CD4-positive, alpha-beta T cell (primary cell): ENCODE measurements at regions not wholly inside any gene's neighbourhood (a gene's known extent, or its start where the extent isn't known, plus 50 kb on each side); places are given as distances from the start of the nearest gene placed in this dataset.

ENCODE experiments used
- ATAC-seq: fragments of 200-7000 bp; cut with Tn5 transposase; one replicate; pipeline ENCODE4 v1.10.0; 2022; ENCODE audit warnings: mild to moderate bottlenecking; ENCODE audit not compliant: poor library complexity
- CTCF ChIA-PET: fragments of 350-600 bp; sonication (Branson Sonifier 250); formaldehyde crosslinking; loops from one replicate; lab custom pipeline; 2021; ENCODE audit warnings: antibody characterized with exemption, inconsistent platforms; lab: Charles Lee
- POLR2A ChIA-PET: fragments of 350-600 bp; sonication (Branson Sonifier 250); formaldehyde crosslinking; loops from one replicate; lab custom pipeline; 2021; ENCODE audit warnings: antibody characterized with exemption, inconsistent platforms; lab: Charles Lee
- DNase-seq, 14 experiments: peaks; one replicate each; pipeline ENCODE4 v3.0.0-alpha.2; 2013 to 2020; ENCODE audit warnings: mixed read lengths in 2 of 14
- H3K27ac ChIP-seq, 2 donors: one replicate each; pipeline versions ENCODE4 v1.5.1 to v1.7.0; 2013; ENCODE audit warnings: low read length in 2 of 2, low read depth in 1 of 2, mild to moderate bottlenecking in 1 of 2
- H3K27me3 ChIP-seq, 2 experiments: 1 replicate in 1 of 2; 2 replicates in 1 of 2; pipeline versions ENCODE4 v1.6.1 to v1.7.0; 2013; ENCODE audit warnings: low read length in 2 of 2, control low read depth in 1 of 2, mild to moderate bottlenecking in 1 of 2, moderate library complexity in 1 of 2; ENCODE audit not compliant: insufficient read depth in 2 of 2, control insufficient read depth in 1 of 2
- H3K36me3 ChIP-seq: one replicate; pipeline ENCODE4 v1.6.1; 2013; ENCODE audit warnings: low read length, control low read depth; ENCODE audit not compliant: insufficient read depth
- H3K4me1 ChIP-seq: one replicate; pipeline ENCODE4 v1.6.1; 2013; ENCODE audit warnings: low read length, control low read depth; ENCODE audit not compliant: insufficient read depth
- H3K4me3 ChIP-seq: one replicate; pipeline ENCODE4 v1.5.1; 2013; ENCODE audit warnings: mild to moderate bottlenecking, low read length, moderate library complexity
- H3K9me3 ChIP-seq, 2 experiments: 1 replicate in 1 of 2; 2 replicates in 1 of 2; pipeline versions ENCODE4 v1.6.1 to v1.7.0; 2013; ENCODE audit warnings: low read length in 2 of 2, mild to moderate bottlenecking in 2 of 2, control low read depth in 1 of 2, moderate library complexity in 1 of 2; ENCODE audit not compliant: control insufficient read depth in 1 of 2, insufficient read depth in 1 of 2
- H3K27ac Mint-ChIP-seq: one replicate; pipeline ENCODE4 v1.8.0; 2020; ENCODE audit warnings: mixed read lengths
- H3K27me3 Mint-ChIP-seq: one replicate; pipeline ENCODE4 v1.8.0; 2021; ENCODE audit warnings: mixed read lengths
- H3K36me3 Mint-ChIP-seq: one replicate; pipeline ENCODE4 v1.8.0; 2021; ENCODE audit warnings: low read depth, mixed read lengths
- H3K4me1 Mint-ChIP-seq: one replicate; pipeline ENCODE4 v1.8.0; 2021; ENCODE audit warnings: low read depth, mixed read lengths
- H3K4me3 Mint-ChIP-seq: one replicate; pipeline ENCODE4 v1.8.0; 2020; ENCODE audit warnings: mild to moderate bottlenecking, mixed read lengths
- H3K9me3 Mint-ChIP-seq: one replicate; pipeline ENCODE4 v1.8.0; 2020; ENCODE audit warnings: mixed read lengths
- CTCF ChIP-seq: fragments of 200-600 bp; IDR thresholded peaks from one replicate; pipeline ENCODE4 v1.8.0; 2022; ENCODE audit warnings: antibody characterized with exemption, mild to moderate bottlenecking
- intact Hi-C, 2 experiments: fragments of 100-400 bp; cut with DNase I in 1 of 2; cut with micrococcal nuclease in 1 of 2; formaldehyde crosslinking; loops; one replicate each; pipeline versions ENCODE4 v1.15.1 to v1.9.0; 2023 to 2025; cut with DNase I, micrococcal nuclease

GRCh38 chr1:14184454-14184853 is 414.0 kb upstream of the KAZN start:
- Histone ChIP-seq H3K27me3 (peaks cover 9 to 30% of the 10 kb centered on the region in 2 experiments), H3K27ac (no peak overlapping the region), H3K36me3 (no peaks in the 10 kb centered on the region), H3K9me3 (no peaks in the 10 kb centered on the region), H3K4me3 (no peak overlapping the region), H3K4me1 (no peaks in the 10 kb centered on the region)
- no peaks in the 10 kb centered on the region for H3K36me3 Mint-ChIP-seq
- intact Hi-C loops = no loop called here
- TF ChIP-seq CTCF = no peak
- H3K27ac Mint-ChIP-seq = no peak overlapping the region
- ATAC-seq (no peak), DNase-seq (no peak)
- H3K4me1 Mint-ChIP-seq = no peaks in the 10 kb centered on the region
- no peaks in the 10 kb centered on the region for H3K9me3 Mint-ChIP-seq
- CTCF ChIA-PET = no interaction called here
- POLR2A ChIA-PET = no interaction called here
- H3K27me3 Mint-ChIP-seq = peaks cover 26% of the 10 kb centered on the region
- H3K4me3 Mint-ChIP-seq = no peak overlapping the region

DNA sequence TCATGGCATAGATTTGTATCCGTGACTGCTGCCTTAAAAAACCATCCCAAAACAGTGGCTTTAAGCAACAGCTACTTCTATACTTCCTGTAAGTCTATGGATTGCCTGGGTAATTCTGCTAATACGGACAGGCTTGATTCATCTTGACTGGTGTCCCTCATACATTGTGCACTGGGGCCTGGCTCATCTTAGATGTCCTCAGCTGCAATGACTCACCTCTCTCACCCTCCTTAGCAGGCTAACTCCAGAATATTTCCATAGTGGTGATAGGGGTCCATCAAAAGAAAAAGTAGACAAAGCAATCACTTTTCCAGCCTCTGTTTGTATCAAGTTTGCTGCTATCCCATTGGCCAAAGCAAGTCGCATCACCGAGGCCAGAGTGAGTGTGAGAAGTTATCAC is 409.1 kb upstream of the KAZN start:
- H3K4me3 Mint-ChIP-seq = no peak overlapping the region
- Histone ChIP-seq H3K4me1 (no peaks in the 10 kb centered on the region), H3K27ac (no peak overlapping the region), H3K4me3 (no peak overlapping the region), H3K27me3 (no peaks in the 10 kb centered on the region), H3K9me3 (no peaks in the 10 kb centered on the region), H3K36me3 (no peaks in the 10 kb centered on the region)
- H3K27ac Mint-ChIP-seq = no peak overlapping the region
- CTCF ChIA-PET = no interaction called here
- TF ChIP-seq CTCF = no peak
- DNase-seq = no peak
- intact Hi-C loops = no loop called here
- POLR2A ChIA-PET = no interaction called here
- no peaks in the 10 kb centered on the region for H3K36me3 Mint-ChIP-seq
- no peaks in the 10 kb centered on the region for H3K4me1 Mint-ChIP-seq
- no peaks in the 10 kb centered on the region for H3K9me3 Mint-ChIP-seq
- no peak for ATAC-seq
- peaks cover 10% of the 10 kb centered on the region for H3K27me3 Mint-ChIP-seq

DNA sequence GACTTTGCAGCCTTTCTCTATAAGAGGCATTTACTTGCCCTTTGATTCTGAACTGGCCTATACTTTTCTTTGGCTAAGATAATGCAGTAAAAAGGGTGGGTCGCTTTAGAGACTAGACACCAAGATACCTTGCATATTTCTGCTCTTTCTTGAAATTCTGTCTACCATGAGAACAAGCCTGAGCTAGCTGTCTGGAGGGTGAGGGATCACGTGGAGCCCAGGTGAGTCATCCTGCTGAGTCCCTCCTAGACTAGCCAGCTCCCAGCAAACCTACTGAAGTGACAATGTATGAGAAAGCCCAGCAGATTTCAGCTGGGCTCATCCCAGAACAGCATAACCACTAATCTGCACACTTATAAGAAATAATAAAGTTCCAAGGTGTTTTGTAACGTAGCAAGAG is 408.0 kb upstream of the KAZN start:
- DNase-seq = no peak
- no peaks in the 10 kb centered on the region for H3K9me3 Mint-ChIP-seq
- no peaks in the 10 kb centered on the region for H3K4me1 ChIP-seq
- no peak overlapping the region for H3K27ac Mint-ChIP-seq
- ATAC-seq = no peak
- H3K27ac ChIP-seq = no peak overlapping the region
- H3K27me3 ChIP-seq = no peaks in the 10 kb centered on the region
- H3K4me3 ChIP-seq = no peak overlapping the region
- H3K4me1 Mint-ChIP-seq = no peaks in the 10 kb centered on the region
- H3K27me3 Mint-ChIP-seq = peaks cover 6% of the 10 kb centered on the region
- ChIA-PET CTCF (no interaction called here), POLR2A (no interaction called here)
- no peaks in the 10 kb centered on the region for H3K36me3 ChIP-seq
- H3K36me3 Mint-ChIP-seq = no peaks in the 10 kb centered on the region
- intact Hi-C loops = no loop called here
- TF ChIP-seq CTCF = no peak
- no peak overlapping the region for H3K4me3 Mint-ChIP-seq
- no peaks in the 10 kb centered on the region for H3K9me3 ChIP-seq
